ENCODE measurements at regions not wholly inside any gene's neighbourhood (a gene's known extent, or its start where the extent isn't known, plus 50 kb on each side); places are given as distances from the start of the nearest gene placed in this dataset.
"Not testable (repeated sequence)": the region's sequence is repeated elsewhere in the genome, so short reads cannot be mapped to it uniquely, and the experiment has no call there.

GRCh38 chr7:115789473-115789872, 241.1 kb downstream of the TFEC start:
- DNase-seq = not testable (repeated sequence)

DNA sequence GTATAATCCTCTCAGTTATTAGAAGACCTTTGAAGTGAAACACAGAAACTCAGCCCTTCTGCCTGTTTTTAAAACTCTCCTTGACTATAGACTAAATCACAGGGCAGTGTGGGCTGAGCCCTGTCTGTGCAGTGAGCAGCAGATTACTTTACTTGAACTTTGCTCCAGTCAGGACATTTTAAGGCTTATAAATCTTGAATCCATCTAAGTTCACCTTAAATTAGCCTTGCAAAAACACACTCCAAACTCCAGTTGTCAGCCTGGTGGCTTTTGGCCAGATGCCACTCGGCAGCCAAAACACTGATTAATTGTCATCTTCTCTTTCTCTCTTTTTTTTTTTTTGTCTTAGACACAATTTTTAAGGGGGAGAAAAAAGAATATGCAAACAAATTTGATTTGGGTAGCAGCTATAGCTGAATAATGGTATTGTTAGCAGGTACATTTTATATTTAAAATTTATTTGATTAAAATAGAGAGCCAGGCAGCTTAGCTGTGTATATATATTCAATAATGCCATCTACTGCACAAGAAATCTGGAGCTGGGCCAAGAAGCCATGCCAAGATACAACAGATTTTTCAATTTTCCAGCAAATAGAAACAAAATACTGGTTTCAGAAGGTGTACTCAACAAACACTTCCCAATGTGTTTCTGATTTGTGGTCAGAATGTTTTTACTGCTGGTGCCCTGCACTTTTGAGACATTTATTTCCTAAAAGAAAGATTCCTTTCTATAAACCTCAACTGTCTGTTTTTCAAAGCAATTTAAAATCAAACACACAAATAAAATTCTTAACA, 247.7 kb downstream of the TFEC start:
- no peak for DNase-seq

GRCh38 chr7:115779561-115779960, 251.0 kb downstream of the TFEC start:
- no peak for DNase-seq

GRCh38 chr7:115775981-115776380, 254.6 kb downstream of the TFEC start:
- DNase-seq = no peak

DNA sequence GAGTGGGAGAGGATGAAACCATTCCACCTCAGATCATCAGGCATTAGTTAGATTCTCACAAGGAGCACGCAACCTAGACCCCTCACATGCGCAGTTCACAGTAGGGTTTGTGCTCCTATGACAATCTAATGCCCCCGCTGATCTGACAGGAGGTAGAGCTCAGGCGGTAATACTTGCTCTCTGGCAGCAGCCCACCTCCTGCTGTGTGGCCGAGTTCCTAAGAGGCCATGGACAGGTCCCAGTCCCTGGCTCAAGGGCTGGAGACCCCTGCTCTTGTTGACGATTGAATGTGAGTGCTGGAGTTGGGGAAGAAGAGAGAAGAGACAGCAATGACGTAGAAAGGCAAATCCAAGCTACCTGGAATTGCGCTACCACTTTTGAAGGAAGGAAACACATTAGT, 267.2 kb downstream of the TFEC start:
- no peak for DNase-seq

- no peak for DNase-seq
Observed at GRCh38 chr7:115758025-115758424, 272.5 kb downstream of the TFEC start.

DNA sequence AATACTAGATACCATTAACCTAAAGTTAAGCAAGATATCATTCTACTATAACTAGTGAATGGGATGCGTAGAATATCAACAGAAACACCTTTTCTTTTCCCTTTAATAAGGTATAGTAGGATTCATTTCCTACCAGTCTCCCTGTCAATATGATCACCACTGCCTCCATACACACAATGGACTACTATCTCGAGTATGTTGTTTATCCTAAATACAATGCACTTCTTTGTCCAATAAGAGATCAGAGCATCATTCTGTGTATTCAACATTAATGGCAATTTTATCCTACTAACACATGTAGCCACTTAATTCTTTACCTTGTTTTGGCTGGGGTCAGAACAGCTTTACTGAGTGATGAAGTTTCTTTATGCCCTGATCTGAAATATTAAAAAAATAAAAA, 276.3 kb downstream of the TFEC start:
- DNase-seq = no peak

- DNase-seq = no peak
Observed at GRCh38 chr7:115749924-115750323, 280.6 kb downstream of the TFEC start.

GRCh38 chr7:115748123-115748738, 282.3 kb downstream of the TFEC start:
- no peak for DNase-seq

DNA sequence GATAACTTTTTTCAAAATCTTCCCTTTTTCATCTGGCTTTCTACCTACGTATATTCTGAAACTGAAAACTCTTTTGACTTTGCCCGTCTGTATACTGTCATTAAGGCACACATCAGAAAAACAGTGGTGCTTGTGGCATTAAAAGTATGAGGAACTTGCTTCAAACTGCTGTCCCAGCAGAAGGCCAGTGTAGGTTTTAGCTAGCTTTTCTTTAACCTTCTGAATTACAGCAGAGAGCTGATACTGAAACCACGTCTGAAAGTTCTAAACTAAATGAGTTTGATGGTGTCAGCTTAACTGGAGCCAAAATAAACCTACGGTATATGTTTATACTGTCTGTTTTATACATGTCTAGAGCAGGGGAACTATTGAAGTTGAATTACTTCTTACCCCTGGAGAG, 283.4 kb downstream of the TFEC start:
- no peak for DNase-seq

- DNase-seq = no peak
Observed at GRCh38 chr7:115740043-115740442, 290.5 kb downstream of the TFEC start.

GRCh38 chr7:115734641-115735040, 295.9 kb downstream of the TFEC start:
- no peak for DNase-seq

DNA sequence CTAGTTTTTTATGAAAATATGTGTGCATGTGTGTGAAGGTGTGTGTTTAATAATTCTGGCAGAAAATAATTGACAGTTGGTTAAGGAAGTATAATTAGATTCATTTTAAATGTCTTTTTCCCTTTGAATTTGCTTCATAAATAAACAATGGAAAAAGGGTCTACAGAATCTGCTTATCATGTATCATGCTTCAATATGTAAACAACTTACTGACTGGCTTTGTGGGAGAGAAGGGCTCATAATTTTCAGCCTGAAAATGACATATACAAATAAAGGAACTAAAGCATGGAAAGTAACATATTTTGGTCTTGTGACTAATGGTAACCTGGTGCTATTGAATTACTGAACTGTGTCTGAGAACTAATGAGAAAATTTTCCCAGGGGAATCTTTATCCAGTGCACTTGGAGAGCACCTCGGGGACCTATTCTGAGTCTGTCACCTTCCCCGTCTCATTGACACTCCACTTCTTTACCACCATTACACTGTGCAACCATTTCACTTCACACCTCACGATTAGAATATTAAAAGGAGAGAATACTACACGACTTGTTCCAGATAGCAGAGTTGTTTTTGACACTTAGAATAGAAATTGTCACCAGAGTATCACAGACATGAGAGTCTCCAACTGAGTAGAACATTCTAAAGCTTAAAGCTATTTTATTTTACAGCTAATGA, 298.6 kb downstream of the TFEC start:
- no peak for DNase-seq

DNA sequence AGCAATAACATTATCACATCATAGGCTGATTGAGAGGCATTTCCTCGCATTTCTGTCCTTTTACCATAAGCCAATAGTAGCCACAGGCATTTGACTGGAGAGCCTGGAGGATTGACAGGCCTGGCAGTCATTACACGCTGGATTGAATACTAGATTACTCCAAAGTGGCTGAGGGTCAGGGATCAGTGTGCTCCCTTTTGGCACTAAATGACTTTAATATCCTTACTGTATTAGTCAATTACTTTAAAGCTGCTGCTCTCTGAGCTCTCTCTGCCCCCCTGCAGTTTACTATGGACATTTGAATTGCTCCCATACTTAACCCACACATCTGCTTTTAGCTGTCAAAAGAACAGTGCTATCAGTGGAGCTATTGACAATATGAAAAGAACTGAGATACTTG, 302.0 kb downstream of the TFEC start:
- DNase-seq = no peak

DNA sequence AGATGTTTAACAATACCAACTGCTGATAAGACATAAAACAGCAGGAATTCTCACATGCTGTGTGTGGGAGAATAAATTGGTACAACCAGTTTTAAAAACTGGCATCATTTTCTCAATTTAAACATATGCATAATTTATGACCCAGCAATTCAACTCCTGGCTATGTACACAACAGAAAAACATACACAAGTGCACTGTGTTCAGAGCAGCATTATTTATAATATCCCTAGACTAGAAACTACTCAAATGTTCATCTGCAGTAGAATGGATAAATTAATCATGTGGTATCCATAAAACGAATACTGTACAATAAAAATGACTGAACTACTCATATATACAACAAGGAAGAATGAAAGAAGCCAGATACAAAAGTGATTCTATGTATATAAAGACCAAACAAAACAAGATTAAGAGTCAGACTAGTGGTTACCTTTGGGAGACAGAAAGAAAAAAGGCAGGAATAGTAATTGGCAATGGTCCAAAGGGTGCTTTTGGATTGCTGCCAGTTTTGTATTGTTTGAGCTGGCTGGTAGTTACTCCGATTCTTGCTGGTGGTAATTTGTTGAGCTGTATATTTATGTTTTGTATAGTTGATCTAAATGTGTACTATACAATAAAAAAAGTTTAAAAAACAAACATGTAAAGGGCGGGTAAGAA, 306.0 kb downstream of the TFEC start:
- DNase-seq = no peak

DNA sequence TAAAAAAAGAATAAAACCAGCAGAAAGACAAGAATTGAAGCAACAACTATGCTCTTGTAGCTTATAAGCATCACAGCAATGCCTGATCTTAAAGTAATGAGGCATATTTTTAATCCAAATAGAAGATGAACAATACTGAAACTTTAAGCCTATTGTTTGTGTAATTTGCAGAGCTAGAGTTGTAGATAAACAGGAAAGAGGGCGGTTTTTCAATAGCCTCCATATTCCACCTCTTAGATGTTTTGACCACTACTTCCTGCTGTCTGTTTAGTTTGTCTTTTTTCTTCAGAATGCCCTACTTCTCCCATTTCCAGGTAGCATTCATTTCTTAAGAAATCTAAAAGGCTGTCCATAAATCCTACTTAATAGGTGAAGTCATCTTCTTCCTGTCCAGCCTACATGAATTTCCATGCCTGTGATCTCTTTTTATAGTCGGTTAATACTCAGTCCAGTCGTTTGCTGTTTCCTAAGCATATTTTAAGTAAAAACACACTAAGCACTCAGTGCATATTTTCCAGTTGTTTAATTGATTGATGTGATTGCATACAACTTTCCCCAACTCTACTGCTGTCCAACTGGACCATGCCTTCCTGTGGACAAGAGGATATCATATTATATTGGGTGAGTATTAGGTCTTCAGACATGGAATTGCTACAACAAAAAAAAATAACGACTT, 308.1 kb downstream of the TFEC start:
- DNase-seq = no peak

DNA sequence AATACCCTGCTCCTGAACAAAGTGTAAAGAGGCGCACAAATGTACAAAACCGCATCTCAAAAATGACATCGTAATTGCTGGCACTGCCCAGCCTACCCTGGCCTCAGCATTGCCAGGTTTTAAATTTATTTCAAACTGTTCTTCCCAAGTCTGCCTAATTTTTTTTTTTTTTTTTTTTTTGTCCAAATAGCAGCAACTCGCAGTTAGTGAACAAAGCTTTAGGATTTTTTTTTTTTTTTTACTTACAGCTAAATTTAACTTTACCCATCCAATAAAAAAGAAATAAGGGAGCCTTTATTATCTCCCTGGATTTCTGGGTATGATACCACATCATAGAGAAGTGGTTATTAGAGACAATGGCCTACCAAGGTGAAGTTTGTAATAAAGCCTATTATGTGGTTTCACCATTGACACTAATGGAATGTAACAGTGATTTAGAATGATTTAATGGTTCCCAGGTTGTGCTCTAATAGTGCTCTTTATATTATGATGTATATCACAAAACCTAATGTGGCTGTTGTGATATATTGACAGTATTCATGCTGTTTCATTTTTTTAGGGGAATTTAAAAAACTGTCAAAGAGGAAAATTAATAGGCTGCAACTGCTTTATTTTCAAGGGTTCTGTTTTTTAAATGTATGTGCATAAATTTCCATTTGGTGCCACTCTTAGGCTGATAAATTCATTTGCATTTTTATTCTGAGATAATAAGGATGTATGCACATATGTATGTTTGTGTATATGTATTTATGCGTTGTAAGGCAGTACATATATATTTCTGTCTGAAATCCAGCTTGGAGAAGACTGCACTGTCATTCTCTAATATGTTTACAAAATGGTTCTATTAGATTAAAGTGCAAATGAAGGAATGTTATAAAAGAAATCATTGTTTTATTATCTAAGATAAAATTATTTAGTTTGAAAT, 309.0 kb downstream of the TFEC start:
- DNase-seq = no peak

- no peak for DNase-seq
Observed at GRCh38 chr7:115719963-115720362, 310.6 kb downstream of the TFEC start.

GRCh38 chr7:115709664-115710063, 320.9 kb downstream of the TFEC start:
- DNase-seq = no peak

DNA sequence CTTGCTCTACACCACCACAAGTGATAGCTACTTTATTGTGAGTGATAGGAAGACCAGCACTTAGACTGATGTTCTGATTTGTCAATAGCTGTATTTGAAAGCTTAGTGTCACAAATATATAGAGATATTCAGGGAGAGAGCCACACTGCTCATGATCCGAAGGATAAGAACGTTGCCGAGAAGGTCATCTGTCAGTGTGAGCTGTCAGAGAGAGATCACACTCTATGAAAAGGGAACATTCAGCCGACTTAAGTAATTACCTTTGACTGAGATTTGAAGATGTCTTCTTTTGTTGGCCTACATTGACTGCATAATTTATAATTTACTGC, 322.6 kb downstream of the TFEC start:
- DNase-seq = no peak

DNA sequence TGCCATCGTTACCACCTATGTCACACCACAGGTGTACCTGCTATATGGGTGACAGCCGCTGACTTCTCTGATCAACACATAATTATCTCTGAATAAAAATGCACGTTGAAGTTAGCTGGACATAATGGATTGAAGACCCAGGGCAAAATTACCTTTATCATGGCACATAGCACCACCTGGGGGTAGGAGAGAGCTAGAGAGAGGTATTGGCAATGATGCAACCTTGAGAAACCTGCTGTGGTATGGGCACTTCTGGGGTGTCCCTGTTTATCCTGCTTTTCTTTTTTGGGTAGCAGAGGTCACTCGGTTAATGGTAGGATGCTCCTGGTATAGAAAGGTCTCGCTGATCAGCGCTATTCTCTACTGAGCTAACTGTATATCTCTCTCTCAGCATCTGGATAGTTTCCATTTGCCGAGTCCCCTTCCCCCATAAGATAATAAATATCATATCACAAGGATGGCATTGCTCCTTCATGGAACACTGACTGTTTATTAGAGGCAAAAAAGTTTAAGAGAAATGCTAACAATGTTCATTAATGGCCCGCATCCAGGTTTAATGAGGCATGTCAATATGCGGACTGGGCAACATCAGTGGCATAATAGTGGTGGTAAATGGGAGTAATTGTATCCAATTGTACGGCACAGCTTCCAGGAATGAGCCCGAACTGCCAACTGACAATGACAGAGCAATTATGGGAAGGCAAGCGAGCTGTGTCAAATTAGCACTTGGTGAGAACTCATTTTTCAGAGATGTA, 323.1 kb downstream of the TFEC start:
- DNase-seq = no peak
